GM19463 (cell line): ENCODE measurements at regions not wholly inside any gene's neighbourhood (a gene's known extent, or its start where the extent isn't known, plus 50 kb on each side); places are given as distances from the start of the nearest gene placed in this dataset.

Experiments
- ATAC-seq: cut with Tn5 transposase; IDR thresholded peaks from one replicate; pipeline ENCODE4 v1.9.1; 2021; ENCODE audit warnings: mild to moderate bottlenecking, moderate library complexity; ENCODE audit not compliant: unreplicated experiment

GRCh38 chr18:49663899-49664890 is 102.3 kb downstream of the LIPG start:
- ATAC-seq = no peak

GRCh38 chr18:49662506-49662905 is 100.6 kb downstream of the LIPG start:
- ATAC-seq = no peak

GRCh38 chr18:49658823-49659404 is 97.1 kb downstream of the LIPG start:
- ATAC-seq = no peak

GRCh38 chr18:49656073-49656692 is 94.3 kb downstream of the LIPG start:
- ATAC-seq = no peak

GRCh38 chr18:49655266-49656072 is 93.6 kb downstream of the LIPG start:
- ATAC-seq = no peak

- no peak for ATAC-seq
These were observed 92.5 kb downstream of the LIPG start for GRCh38 chr18:49654347-49654746.

GRCh38 chr18:49652881-49653724 is 91.2 kb downstream of the LIPG start:
- ATAC-seq = no peak

GRCh38 chr18:49651033-49651432 is 89.2 kb downstream of the LIPG start:
- ATAC-seq = no peak

GRCh38 chr18:49650426-49650891 is 88.6 kb downstream of the LIPG start:
- no peak for ATAC-seq

- ATAC-seq = no peak
These were observed 87.0 kb downstream of the LIPG start for GRCh38 chr18:49648811-49649210.
